H54 (cell line): ENCODE measurements at regions not wholly inside any gene's neighbourhood (a gene's known extent, or its start where the extent isn't known, plus 50 kb on each side); places are given as distances from the start of the nearest gene placed in this dataset.

ENCODE experiments used
- DNase-seq: peaks from one replicate; pipeline ENCODE4 v3.0.0; 2011; ENCODE audit warnings: low spot score, mixed read lengths; ENCODE audit not compliant: insufficient read length
- FAIRE-seq: peaks from 3 replicates; lab custom pipeline; 2011; peaks lifted over from hg19 to GRCh38; lab: Jason Lieb, UNC
- POLR2A ChIP-seq: IDR thresholded peaks from 2 replicates; pipeline ENCODE4 v1.6.1; 2011; ENCODE audit warnings: low read depth, mild to moderate bottlenecking, low read length

DNA sequence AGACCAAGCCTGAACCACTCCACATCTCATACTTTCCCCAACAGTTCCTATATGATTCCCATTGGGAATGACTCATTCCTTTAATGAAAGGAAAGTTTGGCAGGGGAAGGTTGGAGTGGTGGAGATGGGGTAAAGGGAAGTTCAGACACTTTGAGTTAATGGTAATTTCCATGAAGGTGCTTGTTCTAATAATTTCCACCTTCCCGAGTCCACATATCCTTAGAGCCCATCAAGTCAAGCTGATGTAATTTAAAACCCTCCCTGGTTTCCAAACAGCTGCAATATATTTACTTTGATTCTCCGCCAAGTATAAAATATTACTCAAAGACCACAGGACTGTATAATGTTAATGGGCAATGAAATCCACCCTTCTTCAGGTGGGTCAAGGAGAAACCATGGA lies 95.0 kb upstream of the GALNT15 start:
- DNase-seq (no peak), FAIRE-seq (no peak)
- TF ChIP-seq POLR2A = no peak

- TF ChIP-seq POLR2A = no peak
- no peak for DNase-seq
- no peak for FAIRE-seq
Measured at GRCh38 chr3:16081661-16082060, 92.8 kb upstream of the GALNT15 start.

DNA sequence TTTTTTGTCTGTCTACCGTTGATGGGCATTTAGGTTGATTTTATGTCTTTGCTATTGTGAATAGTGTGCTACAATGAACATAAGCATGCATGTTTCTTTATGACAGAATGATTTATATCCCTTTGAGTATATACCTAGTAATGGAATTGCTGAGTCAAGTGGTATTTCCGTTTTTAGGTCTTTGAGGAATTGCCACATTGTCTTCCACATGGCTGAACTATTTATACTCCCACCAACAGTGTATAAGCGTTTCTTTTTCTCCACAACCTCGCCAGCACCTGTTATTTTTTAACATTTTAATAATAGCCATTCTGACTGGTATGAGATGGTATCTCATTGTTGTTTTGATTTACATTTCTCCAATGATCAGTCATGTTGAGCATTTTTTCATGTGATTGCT lies 89.6 kb upstream of the GALNT15 start:
- no peak for FAIRE-seq
- no peak for DNase-seq
- TF ChIP-seq POLR2A = no peak

DNA sequence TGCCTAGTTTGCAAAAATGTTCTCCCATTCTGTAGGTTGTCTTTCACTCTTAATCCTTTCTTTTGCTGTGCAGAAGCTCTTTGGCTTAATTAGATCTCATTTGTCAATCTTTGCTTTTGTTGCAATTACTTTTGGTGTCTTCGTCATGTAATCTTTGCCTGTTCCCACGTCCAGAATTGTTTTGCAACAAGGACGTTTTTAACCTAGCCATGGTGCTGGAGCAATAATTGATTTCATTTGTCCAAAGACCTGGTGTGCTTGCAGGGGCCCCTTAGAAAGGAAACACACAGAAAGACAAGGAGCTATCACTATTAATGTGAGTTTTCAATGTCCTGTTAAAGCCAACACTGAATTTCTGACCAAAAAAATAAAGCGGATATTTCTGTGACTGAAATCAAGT lies 89.1 kb upstream of the GALNT15 start:
- FAIRE-seq (no peak), DNase-seq (no peak)
- TF ChIP-seq POLR2A = no peak

DNA sequence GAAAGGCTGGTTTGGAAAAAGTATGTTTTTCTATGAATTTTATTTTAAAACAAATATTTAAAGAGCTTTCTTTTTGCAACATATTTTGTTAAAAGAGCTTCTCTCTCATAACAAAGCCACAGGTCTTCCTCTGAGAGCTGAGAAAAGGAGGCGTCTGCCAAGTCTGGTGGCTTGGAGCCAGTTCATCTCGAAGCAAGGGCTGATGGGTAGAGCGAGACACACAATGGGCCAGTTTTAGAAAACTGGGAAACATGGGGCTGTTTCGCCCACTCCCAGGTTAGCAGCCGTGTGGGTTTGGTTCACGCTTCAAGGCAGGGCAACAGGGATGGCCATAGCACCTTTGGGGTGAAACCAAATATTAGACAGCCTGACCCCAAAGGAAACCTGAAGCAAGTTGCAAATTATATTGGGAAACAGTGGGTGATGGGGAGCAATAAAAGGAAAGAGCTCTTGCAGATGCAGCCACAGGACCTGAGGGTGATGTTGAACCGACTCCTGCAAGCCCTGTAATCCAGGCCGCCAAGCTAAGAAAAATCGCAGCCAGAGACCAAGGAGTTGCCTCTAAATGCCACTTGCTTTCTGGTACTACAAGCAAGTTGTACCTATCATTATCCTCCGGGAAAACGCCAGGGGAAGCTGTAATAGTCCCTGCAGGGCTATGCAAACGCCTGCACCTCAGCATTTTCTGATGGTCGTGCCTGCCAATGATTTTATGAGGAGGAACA lies 88.4 kb upstream of the GALNT15 start:
- DNase-seq = no peak
- no peak for TF ChIP-seq POLR2A
- FAIRE-seq = no peak

GRCh38 chr3:16086690-16087089 lies 87.8 kb upstream of the GALNT15 start:
- no peak for TF ChIP-seq POLR2A
- FAIRE-seq (no peak), DNase-seq (no peak)

DNA sequence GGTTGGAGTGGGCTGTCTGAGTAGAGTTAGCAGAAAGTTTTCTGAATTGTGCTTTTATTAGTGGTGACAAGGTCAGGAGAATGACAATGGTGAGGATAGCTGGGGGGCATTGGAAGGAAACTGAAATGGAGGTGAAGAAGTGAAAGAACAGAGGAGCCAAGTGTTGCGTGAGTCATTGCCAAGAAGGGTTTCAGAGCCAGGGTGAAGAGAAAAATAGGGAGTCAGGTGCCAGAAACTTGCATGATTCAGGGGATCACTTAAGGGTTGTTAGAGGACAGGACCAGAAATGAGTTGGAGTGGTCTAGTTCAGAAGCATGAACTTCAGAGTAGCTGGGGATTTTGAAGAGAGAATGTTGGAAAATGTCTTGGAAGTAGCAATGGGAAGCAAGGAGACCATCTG lies 86.0 kb upstream of the GALNT15 start:
- DNase-seq (no peak), FAIRE-seq (no peak)
- TF ChIP-seq POLR2A = no peak

DNA sequence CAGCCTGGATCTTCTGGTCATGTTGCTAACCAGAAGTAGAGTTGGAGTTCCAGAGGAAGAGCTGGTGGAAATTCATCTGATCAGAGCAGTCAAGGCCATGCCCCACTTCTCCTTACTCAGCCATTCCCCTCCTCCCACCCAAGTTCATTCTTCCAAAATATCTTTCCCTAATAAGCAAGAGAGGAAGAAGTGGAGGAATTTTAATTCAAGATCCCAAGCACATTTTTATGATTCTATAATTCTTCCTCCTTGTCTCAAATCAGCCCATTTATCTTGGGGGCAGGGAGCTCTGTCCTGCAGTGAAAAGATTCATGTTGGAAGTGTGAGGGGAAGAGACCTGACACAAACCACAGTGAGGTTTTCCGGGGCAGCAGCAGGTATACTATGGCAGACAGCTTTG lies 85.0 kb upstream of the GALNT15 start:
- no peak for DNase-seq

DNA sequence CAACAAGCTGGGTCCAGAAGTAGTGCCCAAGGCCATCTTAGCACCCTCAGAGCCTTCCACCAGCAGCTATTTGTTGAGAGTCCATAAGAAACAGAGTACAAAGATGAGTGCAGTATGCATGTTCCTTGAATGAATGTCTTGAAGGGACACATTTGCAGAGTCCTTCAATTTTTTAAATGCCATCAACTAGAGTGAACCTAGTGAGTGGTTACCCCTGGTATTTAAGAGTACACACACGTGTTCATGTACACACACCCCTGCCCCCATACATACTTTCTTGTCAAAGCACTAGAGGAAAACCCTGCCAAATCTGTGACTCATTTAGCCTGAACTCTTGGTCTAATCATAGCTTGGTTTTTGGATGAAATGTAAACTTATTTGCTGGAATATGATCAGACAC lies 84.5 kb upstream of the GALNT15 start:
- peak; percentile 84 for FAIRE-seq

More for the DNA sequence above, 85.0 kb upstream of the GALNT15 start:
- no peak for TF ChIP-seq POLR2A
- no peak for FAIRE-seq

GRCh38 chr3:16090706-16091105 lies 83.8 kb upstream of the GALNT15 start:
- no peak for TF ChIP-seq POLR2A
- FAIRE-seq (no peak), DNase-seq (no peak)

More for the DNA sequence above, 84.5 kb upstream of the GALNT15 start:
- no peak for TF ChIP-seq POLR2A
- DNase-seq = peak; percentile 38

DNA sequence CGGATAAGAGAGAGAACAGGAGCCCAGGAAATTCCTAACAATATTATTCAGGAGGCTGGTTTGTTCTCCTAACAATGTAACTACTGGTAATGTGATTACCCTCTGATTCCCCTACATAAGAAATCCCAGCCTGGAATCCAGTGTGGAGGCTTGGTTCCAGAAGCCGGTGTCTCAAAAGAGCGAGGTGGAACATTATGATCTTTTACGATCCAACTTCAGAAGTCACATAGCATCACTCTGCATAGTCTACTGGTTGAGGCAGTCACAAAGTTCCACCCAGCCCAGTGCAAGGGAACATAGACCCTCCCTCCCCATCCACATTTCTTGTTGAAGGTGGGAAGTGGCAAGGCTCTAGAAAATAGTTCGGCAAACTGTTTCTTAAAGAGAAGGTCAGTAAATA lies 81.6 kb upstream of the GALNT15 start:
- DNase-seq (no peak), FAIRE-seq (no peak)
- no peak for TF ChIP-seq POLR2A

- DNase-seq (no peak), FAIRE-seq (no peak)
- TF ChIP-seq POLR2A = no peak
Measured at GRCh38 chr3:16101295-16102186, 72.9 kb upstream of the GALNT15 start.

DNA sequence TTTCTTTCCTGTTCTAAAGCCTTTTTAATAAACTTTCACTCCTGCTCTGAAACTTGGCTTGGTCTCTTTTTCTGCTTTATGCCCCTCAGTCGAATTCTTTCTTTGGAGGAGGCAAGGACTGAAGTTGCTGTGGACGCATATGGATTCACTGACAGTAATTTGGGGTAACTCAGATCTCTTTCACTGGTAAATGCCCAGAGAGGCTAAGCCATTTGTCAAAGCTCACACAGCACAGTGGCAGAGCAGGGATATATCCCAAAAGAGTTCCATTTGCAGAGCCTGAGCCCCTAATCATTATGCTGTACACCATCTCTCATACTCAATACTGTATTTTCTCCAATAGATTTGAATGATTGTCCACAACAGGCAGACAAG lies 72.3 kb upstream of the GALNT15 start:
- no peak for TF ChIP-seq POLR2A
- DNase-seq = no peak
- FAIRE-seq = no peak

- no peak for TF ChIP-seq POLR2A
- no peak for FAIRE-seq
- DNase-seq = no peak
Measured at GRCh38 chr3:16102905-16103364, 71.5 kb upstream of the GALNT15 start.

DNA sequence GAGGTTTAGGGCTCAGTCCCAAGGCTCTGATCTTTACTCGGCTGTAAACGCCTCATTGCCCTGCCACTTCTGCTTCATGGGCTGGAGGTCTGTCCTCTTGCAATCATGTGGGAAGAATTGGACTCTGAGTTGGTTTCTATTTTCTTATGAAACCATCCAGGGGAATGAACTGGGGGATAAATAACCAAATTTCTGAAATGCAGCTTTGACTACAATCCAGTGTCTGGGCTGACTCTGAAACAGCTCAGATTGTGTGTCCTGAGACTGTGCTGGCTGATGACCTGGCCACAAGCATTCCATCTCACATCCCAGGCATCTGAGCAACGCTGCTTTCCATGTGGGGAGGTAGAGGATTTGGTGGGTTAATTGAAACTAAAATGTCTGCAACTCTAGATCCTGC lies 71.0 kb upstream of the GALNT15 start:
- DNase-seq (no peak), FAIRE-seq (no peak)
- no peak for TF ChIP-seq POLR2A
